ENCODE measurements at regions not wholly inside any gene's neighbourhood (a gene's known extent, or its start where the extent isn't known, plus 50 kb on each side); places are given as distances from the start of the nearest gene placed in this dataset.

GRCh38 chr1:4319496-4319895 lies 334.9 kb upstream of the AJAP1 start:
- no peak for DNase-seq (ENCODE audit: low read depth)

GRCh38 chr1:4322881-4323280 lies 331.5 kb upstream of the AJAP1 start:
- no peak for DNase-seq (ENCODE audit: low read depth)

DNA sequence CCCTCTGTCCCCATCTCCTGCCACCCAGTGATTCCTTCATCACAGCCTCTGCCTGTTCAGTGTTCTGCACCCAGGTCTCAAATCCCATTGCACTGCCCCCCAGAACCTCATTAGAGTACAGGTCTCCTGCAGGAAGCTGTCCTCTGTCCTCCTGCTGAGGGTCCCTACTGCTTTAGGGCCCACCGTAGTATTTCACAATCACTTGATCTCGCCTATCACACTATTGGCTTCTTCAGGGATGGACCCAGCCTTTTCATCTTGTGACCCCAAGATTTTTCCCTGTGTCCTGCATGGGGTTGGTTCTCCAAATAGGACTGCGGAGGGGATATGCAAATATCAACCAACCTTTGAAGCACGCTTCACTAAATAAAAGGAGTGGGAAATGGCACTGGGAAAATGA lies 331.1 kb upstream of the AJAP1 start:
- no peak for DNase-seq (ENCODE audit: low read depth)

DNA sequence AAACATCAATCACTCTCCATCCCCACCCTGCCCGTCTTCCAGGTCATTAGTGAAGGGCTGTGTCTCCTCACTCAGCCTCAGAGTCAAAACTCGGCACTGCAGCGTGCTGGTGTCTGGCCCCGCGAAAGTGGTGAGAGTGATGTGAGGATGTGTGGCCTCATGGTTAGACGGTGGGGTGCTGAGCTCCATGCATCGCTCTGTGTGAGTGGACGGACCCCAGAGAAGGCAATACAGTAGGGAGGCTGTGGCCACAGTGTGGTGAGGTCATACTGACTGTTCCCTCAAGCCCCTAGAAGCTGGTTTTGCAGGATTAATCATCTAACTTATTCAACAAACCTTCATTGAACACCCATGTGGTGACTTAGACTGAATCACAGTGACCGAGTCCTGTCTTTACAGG lies 329.9 kb upstream of the AJAP1 start:
- DNase-seq (ENCODE audit: low read depth), result no peak

GRCh38 chr1:4327142-4327541 lies 327.3 kb upstream of the AJAP1 start:
- no peak for DNase-seq (ENCODE audit: low read depth)

GRCh38 chr1:4328402-4329071 lies 325.9 kb upstream of the AJAP1 start:
- DNase-seq (ENCODE audit: low read depth), result no peak

DNA sequence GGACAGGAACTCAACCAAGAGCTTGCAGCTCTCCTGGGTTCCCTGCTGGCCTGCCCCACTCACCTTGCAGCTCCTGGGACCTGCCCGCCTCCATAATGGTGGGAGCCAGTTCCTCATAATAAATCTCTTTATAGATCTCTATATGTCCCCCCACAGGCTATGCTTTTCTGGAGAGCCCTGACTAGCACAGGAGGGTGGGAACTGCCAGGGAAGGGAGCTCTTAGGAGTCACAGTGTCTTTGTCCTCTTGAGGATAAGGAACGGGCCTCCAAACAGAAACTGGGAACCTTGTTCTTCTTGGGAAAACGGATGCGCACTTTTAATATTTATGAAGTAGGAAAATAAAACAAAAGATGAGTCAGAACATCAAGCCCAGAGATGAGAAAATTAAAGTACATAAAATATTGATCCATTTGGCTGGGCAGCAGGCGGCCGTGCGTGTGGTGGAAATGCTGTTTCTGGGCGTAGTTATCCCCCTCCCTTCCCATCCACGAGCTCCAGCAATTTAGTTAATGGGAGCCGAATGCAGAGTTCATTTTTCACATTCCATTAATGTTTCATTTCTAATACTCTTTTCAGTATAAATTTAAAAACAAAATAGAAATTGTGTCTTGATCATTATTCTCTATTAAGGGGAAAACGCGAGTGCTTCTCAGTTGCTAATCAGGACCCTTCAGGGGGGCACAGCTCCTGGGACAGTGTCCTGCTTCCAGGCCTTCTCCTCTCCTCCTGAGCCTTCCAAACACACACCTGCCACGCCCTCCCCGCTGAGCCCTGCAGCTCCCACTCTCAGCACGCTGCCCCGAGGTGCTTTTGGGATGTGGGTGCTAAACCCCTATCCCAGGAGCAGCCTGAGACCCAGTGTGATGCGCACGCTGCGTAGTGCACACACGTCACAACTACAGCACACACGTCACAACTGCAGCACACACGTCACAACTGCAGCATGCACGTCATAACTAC lies 323.3 kb upstream of the AJAP1 start:
- DNase-seq (ENCODE audit: low read depth), result no peak

DNA sequence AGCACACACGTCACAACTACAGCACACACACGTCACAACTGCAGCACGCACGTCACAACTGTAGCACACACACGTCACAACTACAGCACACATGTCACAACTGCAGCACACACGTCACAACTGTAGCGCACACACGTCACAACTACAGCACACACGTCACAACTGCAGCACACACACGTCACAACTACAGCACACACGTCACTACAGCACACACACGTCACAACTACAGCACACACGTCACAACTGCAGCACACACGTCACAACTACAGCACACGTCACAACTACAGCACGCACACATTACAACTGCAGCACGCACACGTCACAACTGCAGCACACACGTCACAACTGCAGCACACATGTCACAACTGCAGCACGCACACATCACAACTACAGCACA lies 322.6 kb upstream of the AJAP1 start:
- DNase-seq (ENCODE audit: low read depth), result no peak

DNA sequence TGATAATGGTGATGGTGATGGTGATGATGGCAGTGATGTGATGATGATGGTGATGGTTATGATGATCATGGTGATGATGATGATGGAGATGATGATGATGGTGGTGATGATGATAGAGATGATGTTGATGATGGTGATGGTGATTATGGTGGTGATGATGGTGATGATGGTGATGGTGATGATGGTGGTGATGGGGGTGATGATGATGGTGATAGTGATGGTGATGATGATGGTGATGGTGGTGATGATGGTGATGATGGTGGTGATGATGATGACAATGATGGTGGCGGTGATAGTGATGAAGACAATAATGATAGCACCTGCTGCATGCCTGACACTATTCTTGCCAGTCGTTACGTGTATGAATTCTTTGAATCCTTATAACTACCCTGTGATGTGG lies 317.9 kb upstream of the AJAP1 start:
- DNase-seq (ENCODE audit: low read depth), result no peak

DNA sequence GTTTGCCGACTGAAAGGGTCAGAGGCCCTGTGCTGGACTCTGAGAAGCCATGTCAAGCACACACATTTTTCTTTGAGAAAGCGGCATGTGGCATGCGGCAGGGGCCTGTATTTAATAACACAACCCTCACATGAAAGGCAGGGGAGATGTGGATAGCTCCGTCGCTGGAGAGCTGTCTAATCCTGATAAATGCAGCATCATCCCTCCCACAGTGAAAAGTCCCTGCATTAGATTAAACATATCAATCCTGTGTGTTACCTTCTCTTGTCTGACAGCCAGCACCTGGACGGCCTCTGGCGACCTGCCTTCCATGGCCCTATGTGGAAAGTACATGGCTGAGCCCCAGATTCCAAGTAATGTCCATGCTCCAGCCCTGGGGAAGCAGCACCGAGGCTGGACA lies 313.0 kb upstream of the AJAP1 start:
- no peak for DNase-seq (ENCODE audit: low read depth)

GRCh38 chr1:4344065-4344732 lies 310.2 kb upstream of the AJAP1 start:
- no peak for DNase-seq (ENCODE audit: low read depth)

- DNase-seq (ENCODE audit: low read depth), result no peak
Measured at GRCh38 chr1:4345094-4345493, 309.3 kb upstream of the AJAP1 start.

DNA sequence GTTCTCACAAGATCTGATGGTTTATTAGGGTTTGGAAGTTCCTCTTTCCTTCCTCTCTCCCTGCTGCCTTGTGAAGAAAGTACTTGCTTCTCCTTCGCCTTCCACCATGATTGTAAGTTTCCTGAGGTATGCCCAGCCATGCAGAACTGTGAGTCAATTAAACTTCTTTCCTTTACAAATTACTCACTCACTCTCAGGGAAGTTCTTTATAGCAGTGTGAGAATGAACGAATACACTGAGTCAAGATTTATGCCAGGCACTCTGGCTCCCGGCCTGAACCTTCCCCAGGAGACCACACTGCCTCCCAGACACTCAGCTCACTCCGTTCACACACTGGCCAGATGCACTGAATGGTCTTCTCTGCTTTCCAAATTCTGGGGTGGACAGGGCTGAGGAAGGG lies 308.3 kb upstream of the AJAP1 start:
- DNase-seq (ENCODE audit: low read depth), result no peak

DNA sequence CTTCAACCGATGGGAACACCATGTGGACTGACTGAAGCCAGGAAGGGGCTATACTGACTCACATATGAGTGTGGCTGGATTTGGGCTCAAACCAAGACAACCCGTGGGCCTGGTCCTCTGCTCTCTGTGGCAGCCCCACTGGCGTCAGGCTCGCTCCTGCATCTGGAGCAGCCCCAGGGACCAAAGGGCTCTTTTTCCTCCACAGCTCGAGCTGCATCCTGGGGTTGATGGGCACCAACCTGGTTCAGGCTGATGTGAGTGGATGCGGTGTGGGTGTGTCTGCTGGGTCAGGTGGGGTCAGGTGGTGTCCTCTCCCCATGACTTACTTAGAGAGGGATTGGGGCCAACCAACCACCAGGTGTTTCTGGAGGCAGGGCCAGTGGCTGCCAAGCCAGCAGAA lies 303.0 kb upstream of the AJAP1 start:
- DNase-seq (ENCODE audit: low read depth), result no peak

- DNase-seq (ENCODE audit: low read depth), result no peak
Measured at GRCh38 chr1:4353090-4353856, 301.1 kb upstream of the AJAP1 start.

DNA sequence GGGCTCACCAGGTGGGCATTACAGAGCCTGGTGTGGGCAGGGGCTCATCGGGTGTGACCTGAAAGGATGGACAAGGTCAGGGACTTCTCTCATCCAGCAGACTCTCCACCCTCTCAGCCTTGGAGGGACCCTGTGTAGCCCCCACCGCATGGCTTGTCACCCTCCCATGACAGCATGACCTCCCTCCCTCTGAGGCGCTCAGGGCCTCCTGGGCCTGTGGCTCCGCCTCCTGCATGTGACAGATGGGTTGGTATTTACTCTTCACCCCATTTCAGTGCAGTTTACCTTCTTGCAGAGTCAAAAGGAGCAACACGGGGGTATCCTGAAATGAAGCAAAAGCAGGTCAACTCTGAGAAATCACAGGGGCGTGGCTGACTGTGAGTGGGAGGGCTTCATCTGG lies 298.6 kb upstream of the AJAP1 start:
- no peak for DNase-seq (ENCODE audit: low read depth)

DNA sequence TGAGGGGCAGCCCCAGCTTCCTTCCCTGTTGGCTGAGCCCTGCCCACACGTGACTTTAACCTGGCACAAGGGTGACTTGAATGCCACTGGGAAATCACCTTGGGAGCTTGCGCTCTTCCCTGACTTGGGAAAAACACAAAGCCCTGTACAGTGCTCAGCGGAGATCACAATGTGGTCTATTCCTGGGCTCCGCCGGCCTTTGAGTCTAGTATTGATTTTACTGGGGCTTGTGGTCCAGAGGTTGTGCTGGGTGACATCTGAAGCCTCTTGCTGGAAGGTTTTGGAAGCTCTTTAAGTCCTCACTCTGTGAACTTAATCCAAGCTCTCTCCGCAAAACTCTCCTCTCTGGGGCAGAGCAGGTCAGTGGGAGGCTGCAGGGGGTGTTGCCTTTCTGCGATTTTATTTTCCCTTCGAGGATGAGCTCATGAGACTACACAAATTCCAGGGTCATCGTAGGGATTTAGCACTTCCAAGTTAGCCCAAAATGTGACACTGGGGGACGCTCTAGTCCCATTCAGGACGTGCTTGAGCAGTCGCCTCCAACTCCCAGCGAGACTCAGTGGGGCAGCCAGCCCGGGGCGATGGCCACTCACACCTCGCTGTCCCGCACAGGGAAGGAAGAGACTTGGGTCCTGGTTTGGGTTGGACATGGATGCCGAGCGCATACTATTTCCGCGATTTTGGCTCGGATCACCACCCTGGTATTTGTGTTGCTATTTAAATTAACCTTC lies 291.9 kb upstream of the AJAP1 start:
- DNase-seq (ENCODE audit: low read depth), result no peak

- DNase-seq (ENCODE audit: low read depth), result no peak
Measured at GRCh38 chr1:4366091-4366490, 288.3 kb upstream of the AJAP1 start.

DNA sequence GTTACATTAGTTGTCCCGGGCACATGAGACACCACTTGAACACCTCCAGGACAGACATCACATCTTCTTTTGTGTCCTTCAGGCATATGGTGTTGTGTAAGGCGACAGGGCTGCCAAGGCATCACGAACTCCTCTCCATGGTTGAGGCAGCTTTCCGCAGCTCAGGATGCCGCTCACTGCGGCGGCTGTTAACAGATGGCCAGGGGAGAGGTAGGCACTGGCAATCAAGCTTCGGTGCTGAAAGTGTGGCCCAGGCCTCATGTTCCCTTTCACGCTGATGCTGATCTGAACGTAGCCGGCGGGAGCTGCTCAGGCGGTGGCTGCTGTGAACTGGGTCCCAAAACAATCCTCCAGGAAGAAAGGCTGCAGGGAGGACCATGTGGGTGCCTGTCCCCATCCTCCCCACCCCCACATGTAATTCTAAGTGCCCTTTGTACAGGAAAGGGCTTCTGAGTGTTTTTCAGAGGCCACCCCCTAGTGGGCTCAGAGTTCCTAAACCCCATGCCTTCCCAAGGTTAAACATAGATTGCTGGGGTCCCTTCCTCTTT lies 287.1 kb upstream of the AJAP1 start:
- DNase-seq (ENCODE audit: low read depth), result no peak

- no peak for DNase-seq (ENCODE audit: low read depth)
Measured at GRCh38 chr1:4369335-4369734, 285.1 kb upstream of the AJAP1 start.

DNA sequence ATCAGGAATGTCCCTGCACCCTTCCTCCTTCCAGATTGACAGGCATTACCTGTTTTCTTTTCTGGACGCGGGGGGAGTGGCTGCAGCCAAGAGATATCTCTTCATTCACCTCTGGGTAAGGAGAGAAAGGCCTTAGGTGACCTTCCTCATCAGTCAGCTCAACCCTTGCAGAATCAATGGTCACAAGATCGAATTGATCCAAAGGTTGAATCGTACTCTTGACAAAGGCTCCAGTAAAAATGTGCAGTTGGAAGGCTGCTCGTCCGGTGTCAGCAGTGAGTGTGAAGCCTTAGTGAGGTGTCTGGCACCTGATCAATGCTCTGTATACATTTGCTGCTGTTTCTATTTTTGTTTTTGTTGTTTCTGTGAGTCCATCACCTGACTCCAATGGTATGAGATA lies 282.6 kb upstream of the AJAP1 start:
- no peak for DNase-seq (ENCODE audit: low read depth)
